Transverse colon (tissue), 4 donors: ENCODE measurements at regions not wholly inside any gene's neighbourhood (a gene's known extent, or its start where the extent isn't known, plus 50 kb on each side); places are given as distances from the start of the nearest gene placed in this dataset.

Experiments used
- EP300 ChIP-seq: sonication (generic); formaldehyde crosslinking; IDR thresholded peaks from one replicate; pipeline ENCODE4 v1.6.1; 2017; ENCODE audit warnings: antibody characterized with exemption, low read depth
- POLR2A ChIP-seq: fragments of 450-650 bp; IDR thresholded peaks from one replicate; pipeline ENCODE4 v1.6.1; 2016; ENCODE audit warnings: antibody characterized with exemption, mild to moderate bottlenecking, moderate library complexity
- POLR2AphosphoS5 ChIP-seq, 3 donors: sonication (generic); formaldehyde crosslinking; IDR thresholded peaks; one replicate each; pipeline ENCODE4 v1.6.1; 2016; ENCODE audit warnings: antibody characterized with exemption in 3 of 3
- TF ChIP-seq, protein P1 (sequence below), 5 experiments: fragments of 200-600 bp in 3 of 5; fragments of 450-650 bp in 2 of 5; sonication (generic) in 3 of 5; IDR thresholded peaks; 1 replicate in 2 of 5; 2 replicates in 3 of 5; pipeline ENCODE4 v1.5.1; 2016 to 2017; ENCODE audit warnings: antibody characterized with exemption in 5 of 5, inconsistent platforms in 3 of 5, mild to moderate bottlenecking in 2 of 5, moderate library complexity in 1 of 5

- TF ChIP-seq, protein P1, sequence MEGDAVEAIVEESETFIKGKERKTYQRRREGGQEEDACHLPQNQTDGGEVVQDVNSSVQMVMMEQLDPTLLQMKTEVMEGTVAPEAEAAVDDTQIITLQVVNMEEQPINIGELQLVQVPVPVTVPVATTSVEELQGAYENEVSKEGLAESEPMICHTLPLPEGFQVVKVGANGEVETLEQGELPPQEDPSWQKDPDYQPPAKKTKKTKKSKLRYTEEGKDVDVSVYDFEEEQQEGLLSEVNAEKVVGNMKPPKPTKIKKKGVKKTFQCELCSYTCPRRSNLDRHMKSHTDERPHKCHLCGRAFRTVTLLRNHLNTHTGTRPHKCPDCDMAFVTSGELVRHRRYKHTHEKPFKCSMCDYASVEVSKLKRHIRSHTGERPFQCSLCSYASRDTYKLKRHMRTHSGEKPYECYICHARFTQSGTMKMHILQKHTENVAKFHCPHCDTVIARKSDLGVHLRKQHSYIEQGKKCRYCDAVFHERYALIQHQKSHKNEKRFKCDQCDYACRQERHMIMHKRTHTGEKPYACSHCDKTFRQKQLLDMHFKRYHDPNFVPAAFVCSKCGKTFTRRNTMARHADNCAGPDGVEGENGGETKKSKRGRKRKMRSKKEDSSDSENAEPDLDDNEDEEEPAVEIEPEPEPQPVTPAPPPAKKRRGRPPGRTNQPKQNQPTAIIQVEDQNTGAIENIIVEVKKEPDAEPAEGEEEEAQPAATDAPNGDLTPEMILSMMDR (IDR thresholded peaks at IDR 0.05), result no peak
- no peak for TF ChIP-seq POLR2AphosphoS5 (IDR thresholded peaks at IDR 0.05)
- no peak for TF ChIP-seq POLR2A
- TF ChIP-seq EP300, result no peak
These were observed 197.4 kb upstream of the MOCS1 start for GRCh38 chr6:40131675-40132074.
